Ishikawa (cell line): ENCODE measurements at regions not wholly inside any gene's neighbourhood (a gene's known extent, or its start where the extent isn't known, plus 50 kb on each side); places are given as distances from the start of the nearest gene placed in this dataset.

Experiments
- CREB1 ChIP-seq: IDR thresholded peaks from 2 replicates; pipeline ENCODE4 v1.6.1; 2012; ENCODE audit warnings: low read depth
- MAX ChIP-seq: IDR thresholded peaks from 2 replicates; pipeline ENCODE4 v1.6.1; 2012
- YY1 ChIP-seq: IDR thresholded peaks from 2 replicates; pipeline ENCODE4 v1.6.1; 2012; ENCODE audit warnings: low read depth

- no peak for TF ChIP-seq CREB1
- no peak for TF ChIP-seq YY1
- TF ChIP-seq MAX: no peak
These were observed 108.1 kb downstream of the TM2D1 start for GRCh38 chr1:61616830-61617229.
